ENCODE measurements at regions not wholly inside any gene's neighbourhood (a gene's known extent, or its start where the extent isn't known, plus 50 kb on each side); places are given as distances from the start of the nearest gene placed in this dataset.

DNA sequence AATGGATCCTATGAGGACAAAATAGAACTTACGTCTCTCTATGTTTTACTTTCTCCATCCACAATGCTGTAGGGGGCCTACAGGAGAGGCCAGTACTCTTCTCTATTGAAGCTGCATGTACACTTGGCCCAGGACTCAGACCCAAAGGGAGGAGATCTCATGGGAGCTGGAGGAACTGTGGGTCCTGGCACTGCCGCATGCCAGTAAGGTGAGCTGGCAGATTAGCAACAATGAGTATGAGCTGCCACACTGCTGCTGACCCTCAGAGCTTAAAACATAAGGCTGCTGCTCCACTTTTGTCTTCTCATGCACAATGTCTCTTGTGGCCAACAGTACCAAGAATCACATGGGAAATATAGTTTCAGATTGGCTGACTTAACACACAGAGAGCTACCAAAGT is 57.8 kb upstream of the TBC1D5 start:
- no peak for DNase-seq (ENCODE audit: low read depth)

DNA sequence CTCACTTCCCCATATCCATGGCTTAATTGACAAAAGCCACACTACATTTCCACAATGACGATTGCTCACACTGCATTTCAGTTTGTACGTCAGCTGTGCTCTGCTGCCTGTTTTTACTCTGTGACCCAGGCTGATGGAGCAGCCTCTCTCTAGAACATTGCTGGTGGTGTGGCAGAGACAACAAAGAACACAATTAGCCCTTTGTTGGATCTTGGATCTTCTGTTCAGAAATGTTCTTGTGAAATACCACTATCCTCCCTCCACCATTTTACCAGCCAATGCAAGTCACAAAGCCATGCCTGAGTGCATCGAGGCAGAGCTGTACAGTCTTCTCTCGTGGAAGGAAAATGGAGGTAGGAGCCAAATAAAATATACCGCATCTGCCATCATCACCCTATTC is 56.9 kb upstream of the TBC1D5 start:
- DNase-seq (ENCODE audit: low read depth) = no peak

DNA sequence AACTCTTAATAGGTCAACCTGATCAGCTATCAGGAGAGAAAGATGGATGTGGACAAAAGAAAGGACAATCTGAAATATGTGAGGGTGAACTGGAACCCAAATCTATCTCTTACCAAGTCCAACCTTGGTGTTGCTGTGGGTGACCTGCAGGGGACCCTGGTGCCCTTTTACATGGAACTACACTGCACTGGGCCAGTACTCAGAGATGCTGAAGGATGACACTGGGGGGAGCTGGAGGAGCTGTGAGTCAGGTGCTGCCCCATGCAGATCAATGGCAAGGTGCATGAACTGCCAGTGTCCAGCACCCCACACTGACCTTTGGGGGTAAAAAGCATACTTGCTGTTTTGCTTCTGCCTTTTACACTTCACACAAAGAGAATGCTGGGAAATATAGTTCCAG is 55.6 kb upstream of the TBC1D5 start:
- no peak for DNase-seq (ENCODE audit: low read depth)

DNA sequence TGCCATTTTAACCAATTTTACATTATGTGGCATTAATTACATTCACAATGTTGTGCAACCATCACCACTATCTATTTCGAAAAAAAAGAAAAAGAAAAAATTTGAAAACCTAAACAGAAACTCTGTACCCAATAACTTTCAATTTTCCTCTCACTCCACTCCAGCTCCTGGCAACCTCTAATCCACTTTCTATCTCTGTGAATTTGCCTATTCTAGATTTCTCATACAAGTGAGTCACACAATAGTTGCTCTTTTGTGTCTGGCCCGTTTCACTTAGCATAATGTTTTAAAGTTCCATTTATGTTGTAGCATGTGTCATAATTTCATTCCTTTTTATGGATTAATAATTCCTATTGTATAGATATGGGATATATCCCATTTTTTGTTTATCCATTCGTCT is 53.3 kb upstream of the TBC1D5 start:
- no peak for DNase-seq (ENCODE audit: low read depth)

DNA sequence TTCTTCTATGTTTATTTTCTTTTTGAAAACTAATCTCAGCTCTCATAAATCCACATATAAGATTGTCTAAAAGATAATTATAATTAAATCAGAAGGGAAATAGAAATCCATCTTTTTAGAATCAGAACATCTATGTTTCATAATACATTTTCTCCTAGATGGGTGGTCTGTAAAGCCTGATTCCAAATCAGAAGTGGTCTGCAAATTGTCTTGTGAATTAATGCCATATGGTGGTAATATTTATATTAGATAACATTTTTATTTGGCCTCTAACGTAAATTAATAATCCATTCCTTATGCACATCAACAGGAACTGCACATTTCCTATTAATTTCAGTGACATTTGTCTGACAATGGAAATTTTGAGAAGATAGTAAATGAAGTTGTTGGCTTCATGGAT is 52.8 kb upstream of the TBC1D5 start:
- DNase-seq (ENCODE audit: low read depth) = no peak

DNA sequence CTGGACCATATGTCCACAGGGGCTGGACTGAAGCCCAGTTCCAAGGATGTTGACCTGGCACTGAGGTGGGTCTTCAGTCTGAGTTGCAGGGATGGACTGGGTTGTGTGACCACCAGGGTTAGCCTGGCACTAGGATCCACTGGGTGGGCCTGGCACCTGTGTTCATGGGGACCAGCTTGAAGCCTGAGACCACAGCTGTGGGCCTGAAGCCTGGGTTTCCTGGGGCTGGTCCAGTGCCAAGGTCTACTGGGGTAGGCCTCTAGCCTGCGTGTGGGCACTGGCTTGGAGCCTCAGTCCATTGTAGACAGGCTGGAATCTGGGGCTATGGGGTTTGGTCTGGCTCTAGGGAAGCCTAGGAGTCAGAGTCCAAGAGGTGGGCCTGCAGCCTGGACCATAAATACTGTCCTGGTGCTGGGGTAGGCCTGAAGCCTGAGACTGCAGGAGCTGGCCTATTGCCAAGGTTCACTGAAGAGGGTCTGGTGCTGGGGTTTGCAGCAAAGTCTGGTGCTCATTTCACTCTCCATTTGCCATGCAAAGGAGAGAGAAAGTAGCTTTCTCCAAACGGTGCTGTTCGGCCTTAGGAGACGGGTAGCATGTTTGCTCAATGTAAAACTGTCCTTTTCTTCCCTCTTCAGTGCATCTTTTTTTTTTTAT is 51.2 kb upstream of the TBC1D5 start:
- DNase-seq (ENCODE audit: low read depth) = no peak
